HG03432 (cell line): ENCODE measurements at regions not wholly inside any gene's neighbourhood (a gene's known extent, or its start where the extent isn't known, plus 50 kb on each side); places are given as distances from the start of the nearest gene placed in this dataset.
"Not testable (repeated sequence)": the region's sequence is repeated elsewhere in the genome, so short reads cannot be mapped to it uniquely, and the experiment has no call there.

Source experiments
- ATAC-seq: cut with Tn5 transposase; IDR thresholded peaks from one replicate; pipeline ENCODE4 v1.9.1; 2021; ENCODE audit warnings: mild to moderate bottlenecking, moderate library complexity; ENCODE audit not compliant: unreplicated experiment

DNA sequence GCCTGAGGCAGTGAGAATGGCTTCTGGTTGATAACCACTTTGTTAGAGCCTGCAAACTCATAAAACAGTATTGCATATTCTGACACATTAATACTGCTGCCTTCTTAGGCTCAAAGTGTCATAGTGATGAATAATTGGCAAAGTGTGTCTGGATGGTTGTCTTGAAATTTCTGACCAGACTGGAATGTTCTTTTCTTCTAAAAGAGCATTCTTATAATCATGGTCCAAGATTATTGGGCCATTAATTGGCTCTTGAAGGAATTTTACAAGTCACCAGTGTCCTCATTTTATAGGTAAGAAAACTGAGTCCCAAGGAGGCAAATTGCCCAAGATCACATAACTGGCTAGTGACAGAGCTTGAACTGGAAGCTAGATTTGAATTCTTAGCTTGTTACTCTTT, 111.7 kb downstream of the PCSK1 start:
- no peak for ATAC-seq

DNA sequence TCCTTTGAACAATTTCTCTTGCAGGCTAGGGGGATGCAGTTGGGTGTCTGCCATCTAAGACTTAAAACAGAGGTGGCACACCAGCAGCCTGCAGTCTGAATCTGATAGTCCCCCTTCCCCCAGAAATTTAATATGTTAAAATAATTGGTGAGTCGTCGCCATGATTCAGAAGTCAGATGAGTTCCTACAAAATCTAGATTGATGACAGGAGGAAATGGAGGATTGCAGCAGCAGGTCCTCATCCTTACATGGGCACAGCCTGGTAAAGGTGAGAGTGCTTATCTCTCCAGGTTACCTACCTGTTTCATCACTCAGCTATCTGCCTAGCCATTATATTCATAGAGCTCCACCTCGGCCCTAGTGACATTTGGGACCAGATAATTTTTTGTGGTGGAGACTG, 112.3 kb downstream of the PCSK1 start:
- ATAC-seq = no peak

DNA sequence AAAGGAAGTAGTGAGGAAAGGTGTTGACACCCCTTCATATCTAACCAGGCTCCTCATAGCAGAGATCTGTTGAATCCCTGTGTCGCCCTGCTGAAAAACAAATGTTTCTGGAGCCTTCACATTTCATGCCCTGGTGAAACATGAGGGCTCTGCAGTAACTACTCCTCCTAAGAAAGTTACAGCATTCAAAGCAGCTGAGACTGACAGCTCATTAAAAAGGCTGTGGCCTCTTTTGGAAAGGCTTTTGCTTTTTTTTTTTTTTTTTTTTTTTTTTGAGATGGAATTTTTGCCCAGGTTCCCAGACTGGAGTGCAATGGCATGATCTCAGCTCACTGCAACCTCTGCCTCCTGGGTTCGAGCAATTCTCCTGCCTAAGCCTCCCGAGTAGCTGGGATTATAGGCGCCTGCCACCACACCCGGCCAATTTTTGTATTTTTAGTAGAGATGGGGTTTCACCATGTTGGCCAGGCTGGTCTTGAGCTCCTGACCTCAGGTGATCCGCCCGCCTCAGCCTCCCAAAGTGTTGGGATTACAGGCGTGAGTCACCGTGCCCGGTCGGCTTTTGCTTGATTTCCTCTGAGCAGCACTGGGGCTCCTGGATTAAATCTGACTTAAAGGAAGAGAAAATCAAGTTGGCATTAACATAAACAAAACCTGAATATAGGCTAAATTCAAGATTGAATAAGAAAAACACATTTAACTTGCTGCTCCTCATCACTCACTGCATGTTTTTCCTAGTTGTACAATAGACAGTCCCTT, 112.9 kb downstream of the PCSK1 start:
- ATAC-seq = not testable (repeated sequence)

DNA sequence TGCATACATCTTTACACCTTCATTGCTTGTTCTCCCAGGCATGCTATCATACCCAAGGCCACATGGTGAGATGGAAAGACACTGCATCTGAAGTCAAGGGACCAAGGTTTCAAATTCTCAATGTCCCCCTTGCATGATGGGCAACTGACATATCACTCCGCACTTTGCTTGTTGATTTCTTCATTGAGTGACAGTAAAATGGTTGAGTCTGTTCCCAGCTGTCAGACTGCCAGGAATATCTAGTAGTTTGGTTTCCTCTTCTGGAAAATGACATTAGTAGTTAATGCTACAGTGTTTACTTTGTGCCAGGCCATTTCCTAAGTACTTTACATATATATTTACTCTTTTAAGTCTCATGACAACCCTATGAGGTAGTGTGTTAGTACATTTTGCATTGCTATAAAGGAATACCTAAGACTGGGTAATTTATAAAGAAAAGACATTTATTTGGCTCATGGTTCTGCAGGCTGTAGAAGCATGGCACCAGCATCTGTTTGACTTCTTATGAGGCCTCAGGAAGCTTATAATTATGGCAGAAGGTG, 114.4 kb downstream of the PCSK1 start:
- ATAC-seq = no peak

GRCh38 chr5:96317945-96318344, 115.1 kb downstream of the PCSK1 start:
- ATAC-seq = no peak

DNA sequence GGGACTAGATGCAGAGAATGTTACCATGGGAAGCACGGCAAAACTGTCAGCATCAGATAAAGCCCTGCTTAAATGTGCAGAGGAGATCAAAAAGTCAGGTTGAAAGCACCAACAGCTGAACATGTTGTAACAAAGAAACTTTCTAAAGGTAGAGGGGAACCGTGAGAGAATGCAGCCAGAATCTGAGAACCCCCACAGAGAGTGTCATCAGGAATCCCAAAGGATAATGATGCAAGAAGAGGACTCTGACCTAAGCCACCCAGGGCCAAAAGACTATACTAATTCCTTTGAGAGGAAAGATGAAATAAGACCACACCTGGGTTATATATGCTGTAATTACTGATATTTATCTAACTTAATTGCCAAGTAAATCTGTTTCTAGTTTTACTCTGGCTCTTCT, 116.6 kb downstream of the PCSK1 start:
- ATAC-seq = no peak

- no peak for ATAC-seq
Observed at GRCh38 chr5:96316017-96316416, 117.0 kb downstream of the PCSK1 start.

GRCh38 chr5:96315431-96315830, 117.6 kb downstream of the PCSK1 start:
- ATAC-seq = peak; percentile 66

DNA sequence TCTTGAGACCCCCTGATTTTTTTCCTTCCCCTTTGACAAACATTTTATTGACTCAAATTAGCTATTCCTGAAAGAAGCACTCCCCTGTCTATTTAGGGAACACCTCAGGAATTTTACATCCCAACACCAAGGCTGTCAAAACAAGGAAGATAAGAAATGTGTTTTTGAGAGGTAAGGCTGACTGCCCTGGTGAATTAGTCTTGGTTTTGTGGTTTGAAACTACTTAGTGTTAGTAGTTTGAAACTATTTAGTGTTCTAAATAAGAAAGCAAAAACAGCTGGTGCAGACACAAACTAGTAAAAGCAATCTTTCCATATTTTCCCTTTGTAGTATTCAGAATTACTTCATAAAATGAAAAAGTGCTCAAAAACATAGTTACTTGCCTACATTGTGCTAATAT, 120.7 kb downstream of the PCSK1 start:
- ATAC-seq = no peak

GRCh38 chr5:96307047-96307446, 126.0 kb downstream of the PCSK1 start:
- not testable (repeated sequence) for ATAC-seq

GRCh38 chr5:96302174-96302738, 130.8 kb downstream of the PCSK1 start:
- no peak for ATAC-seq

- no peak for ATAC-seq
Observed at GRCh38 chr5:96300976-96301375, 132.1 kb downstream of the PCSK1 start.

- no peak for ATAC-seq
Observed at GRCh38 chr5:96297867-96298266, 135.2 kb downstream of the PCSK1 start.

DNA sequence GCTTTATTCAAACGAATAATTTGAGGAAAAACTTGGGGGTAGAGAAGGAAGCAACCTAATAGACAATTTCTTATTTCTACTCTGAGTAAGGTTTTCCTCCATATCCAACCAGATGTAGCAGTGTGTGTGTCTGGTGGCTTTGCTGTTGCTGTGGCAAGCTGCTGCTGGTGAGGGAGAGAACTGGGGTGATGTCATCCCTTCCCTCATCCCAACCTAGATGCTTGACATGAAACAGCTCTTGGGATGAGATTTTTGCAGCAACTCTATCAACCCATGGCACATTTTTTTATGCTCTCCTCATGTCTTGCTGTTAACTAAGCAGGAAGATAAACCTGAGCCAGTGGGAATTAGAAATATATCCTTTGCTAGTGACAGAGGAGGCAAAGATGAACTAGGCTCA, 135.8 kb downstream of the PCSK1 start:
- ATAC-seq = no peak

DNA sequence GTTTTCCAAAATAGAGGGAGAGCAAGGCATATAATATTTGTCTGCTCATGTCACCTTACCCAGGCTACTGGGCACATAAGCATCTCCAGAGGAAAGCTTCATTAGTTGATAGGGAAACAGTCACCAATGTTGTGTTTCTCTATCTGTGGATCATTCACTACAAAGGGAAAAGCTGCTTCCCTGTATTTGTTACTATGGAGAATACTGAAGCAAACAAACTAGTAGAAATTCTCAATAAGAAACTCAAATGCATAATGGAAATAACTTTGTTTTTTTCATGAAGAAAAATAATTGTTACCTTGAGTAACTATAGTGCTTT, 138.2 kb downstream of the PCSK1 start:
- ATAC-seq = no peak

- no peak for ATAC-seq
Observed at GRCh38 chr5:96293966-96294883, 138.8 kb downstream of the PCSK1 start.

DNA sequence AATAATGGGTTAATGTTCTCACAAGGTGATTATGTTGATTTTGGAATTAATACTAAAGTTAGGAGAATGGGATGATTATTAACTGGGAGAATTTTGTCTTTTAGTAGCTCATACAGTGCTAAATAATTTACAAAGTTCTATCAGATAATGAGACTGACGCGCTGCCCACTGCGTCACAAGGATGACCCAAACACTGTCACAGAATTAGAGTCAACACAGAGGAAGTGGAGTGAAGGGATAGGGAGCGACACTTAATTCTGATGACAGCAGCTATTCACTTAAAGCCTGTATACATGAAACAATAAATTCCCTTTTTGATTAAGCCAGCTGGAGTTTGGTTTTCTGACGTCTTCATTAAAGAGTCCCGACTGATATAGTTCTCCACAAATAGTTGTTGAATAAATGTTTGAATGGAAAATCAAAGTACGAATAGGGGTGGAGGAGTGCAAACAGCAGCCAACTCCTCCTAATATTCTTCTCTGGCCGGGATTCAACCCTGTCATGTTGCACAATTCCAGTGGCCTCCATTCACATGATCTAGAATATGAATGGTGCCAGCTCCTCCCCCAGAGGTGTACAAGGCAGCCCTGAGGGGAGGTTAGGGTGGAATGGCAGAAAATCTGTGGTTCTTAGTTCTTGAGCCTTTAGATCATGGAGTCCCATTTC, 140.3 kb downstream of the PCSK1 start:
- no peak for ATAC-seq

GRCh38 chr5:96289287-96289686, 143.8 kb downstream of the PCSK1 start:
- ATAC-seq = not testable (repeated sequence)

GRCh38 chr5:96288845-96289185, 144.2 kb downstream of the PCSK1 start:
- ATAC-seq = no peak

- no peak for ATAC-seq
Observed at GRCh38 chr5:96288166-96288844, 144.7 kb downstream of the PCSK1 start.

GRCh38 chr5:96287136-96287535, 145.9 kb downstream of the PCSK1 start:
- ATAC-seq = no peak
